GM18498 (cell line): ENCODE measurements at regions not wholly inside any gene's neighbourhood (a gene's known extent, or its start where the extent isn't known, plus 50 kb on each side); places are given as distances from the start of the nearest gene placed in this dataset.
"Not testable (repeated sequence)": the region's sequence is repeated elsewhere in the genome, so short reads cannot be mapped to it uniquely, and the experiment has no call there.

Experiments
- ATAC-seq: cut with Tn5 transposase; IDR thresholded peaks from one replicate; pipeline ENCODE4 v1.9.1; 2021; ENCODE audit warnings: mild to moderate bottlenecking, moderate library complexity; ENCODE audit not compliant: unreplicated experiment

DNA sequence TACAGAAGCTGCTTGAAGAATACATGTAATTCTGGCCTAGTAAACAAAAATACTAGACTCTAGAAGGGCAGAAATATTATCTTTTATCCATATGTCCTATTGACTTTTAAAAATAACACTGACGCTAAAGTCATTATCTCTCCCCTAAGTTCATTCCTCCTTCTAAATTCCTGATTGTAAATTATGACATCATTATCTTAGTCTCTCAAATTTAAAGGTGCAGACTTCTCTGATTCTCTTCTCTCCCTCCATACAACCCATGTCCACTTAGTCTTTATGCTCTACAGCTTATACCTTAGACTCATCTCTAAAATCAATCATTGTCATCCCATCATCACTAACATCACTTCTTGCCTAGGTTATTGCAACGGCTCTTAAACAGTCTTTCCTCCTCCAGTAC is 327.9 kb upstream of the GRIA3 start:
- no peak for ATAC-seq

DNA sequence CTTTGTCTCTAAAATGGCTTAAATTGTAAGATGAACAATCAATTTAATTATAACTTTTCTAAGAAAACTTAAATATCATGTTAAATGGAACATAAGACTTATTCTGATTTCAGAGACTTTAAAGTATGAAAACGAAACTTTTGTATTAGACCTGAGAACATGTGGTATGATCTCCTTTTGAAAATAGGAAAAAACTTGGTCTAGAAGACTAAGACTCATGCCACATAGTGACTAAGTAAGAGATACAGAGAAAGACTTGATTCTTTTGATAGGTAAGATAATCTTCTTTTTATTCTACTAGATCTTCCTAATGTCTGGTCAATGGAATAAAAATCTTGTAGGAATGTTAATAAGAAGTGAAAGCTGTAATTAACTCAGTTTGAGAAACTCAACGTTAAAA is 326.3 kb upstream of the GRIA3 start:
- no peak for ATAC-seq

DNA sequence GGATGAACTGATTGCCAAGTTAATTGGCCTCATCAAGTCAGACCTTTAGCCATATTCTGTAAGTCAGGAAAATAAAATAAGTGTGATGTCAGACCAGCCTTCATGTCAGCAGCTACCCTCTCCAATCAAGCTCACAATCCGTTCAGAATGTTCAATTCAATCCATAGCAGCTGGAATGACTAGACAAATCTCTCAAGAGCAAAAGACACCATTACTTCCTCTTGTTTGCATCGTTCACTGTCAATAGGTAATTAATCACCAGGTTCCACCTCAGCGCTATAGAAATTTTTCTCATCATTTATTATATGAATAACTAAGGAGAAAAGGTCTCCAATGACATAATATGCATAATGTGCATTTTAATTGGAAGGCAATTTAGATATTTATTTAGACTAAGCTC is 321.0 kb upstream of the GRIA3 start:
- no peak for ATAC-seq

DNA sequence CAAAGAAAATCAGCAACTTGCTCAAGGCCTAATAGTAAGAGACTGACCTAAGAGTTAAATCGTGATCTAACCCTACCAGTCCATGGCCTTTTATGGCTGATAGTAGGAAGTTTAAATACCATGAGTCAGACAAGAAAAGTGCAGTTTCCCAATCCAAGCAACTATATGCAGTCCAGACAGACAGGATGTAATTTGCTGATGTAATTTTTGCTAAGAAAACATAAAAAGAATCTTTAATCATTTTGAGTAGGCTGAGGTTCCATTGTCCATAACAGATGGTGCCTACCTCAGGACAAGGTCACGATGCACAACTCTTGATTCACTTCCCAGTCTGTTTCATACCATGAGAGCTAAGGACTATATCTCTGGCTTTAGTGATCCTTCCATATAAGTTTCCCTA is 317.5 kb upstream of the GRIA3 start:
- no peak for ATAC-seq

DNA sequence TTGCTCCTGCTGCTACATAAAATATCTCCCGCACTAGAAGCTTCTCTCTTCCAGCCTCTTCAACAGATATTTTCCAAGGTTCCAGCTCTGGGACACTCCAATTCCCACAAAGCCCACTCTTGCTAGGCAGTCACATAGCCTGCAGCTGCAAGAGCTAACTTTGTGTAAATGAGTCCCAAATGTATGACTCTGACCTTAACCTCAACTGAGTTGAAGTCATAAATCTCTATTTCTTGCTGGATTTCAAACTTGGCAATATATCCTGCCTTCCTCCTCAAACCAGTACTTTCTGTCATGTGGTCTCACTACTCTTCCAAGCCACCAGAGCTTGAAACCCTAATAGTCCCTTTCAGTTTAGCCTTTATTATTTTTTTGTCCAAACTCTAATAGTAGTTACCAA is 315.4 kb upstream of the GRIA3 start:
- no peak for ATAC-seq

DNA sequence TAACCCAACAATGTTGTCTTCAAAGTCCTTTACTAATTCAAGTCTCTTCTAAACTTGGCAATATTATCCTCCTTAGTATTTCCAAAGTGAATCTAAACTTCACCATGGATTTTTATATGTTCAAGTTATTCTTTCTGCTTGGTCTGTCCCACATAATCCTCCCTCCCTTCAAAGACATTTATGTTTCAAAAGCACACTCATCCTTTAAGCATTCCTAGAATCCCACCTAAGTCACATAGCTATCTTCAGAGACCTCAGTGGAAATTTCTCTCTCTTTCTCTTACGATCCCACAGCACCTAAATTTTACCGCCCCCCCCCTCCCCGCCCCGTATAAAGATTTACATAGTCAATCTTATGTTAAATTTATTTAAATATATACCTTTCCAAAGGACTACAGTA is 314.9 kb upstream of the GRIA3 start:
- no peak for ATAC-seq

DNA sequence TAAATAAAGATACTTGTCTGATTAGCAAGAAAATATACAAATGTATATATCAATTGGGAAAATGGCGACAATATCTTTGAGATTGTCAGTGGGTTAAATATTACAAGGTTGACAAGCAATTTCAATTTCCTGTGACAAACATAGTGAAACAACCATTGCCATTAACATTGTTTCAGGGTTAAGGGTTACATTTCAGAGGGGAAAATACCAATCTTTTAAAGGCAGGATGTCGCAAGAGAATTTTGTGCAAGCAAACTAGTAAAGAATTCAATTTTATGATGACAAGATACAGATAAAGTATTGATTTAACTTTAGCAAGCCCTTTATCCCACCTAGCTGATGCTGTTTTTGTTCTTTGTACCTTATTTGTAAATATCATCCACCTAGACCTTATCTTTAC is 305.8 kb upstream of the GRIA3 start:
- no peak for ATAC-seq

DNA sequence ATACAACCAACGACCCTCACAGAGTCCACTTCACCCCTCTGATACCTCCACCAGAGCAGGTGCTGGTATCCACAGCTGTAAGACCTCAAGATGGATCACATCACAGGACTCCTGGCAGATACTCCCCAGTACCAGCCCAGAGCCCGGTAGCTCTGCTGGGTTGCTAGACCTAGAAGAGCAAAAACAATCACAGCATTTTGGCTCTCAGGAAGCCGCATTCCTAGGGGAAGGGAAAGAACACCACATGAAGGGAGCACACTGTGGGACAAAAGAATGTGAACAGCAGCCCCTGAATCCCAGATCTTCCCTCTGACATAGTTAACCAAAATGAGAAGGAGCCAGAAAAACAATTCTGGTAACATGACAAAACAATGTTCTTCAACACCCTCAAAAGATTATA is 303.1 kb upstream of the GRIA3 start:
- no peak for ATAC-seq

DNA sequence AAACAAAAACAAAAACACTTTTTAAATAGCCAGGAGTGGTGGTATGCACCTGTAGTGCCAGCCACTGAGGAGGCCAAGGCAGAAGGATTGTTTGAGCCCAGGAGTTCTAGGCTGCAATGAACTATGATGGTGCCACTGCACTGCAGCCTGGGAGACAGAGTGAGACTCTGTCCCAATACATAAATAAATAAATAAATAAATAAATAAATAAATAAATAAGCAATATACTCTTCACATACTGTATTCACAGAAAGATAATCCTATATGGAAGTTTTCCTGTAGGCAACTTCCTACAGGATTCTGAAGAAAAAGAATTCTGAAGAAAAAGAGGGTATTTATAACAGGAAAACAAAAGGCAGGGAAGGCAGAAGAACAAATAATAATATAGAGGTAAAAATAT is 293.3 kb upstream of the GRIA3 start:
- no peak for ATAC-seq

DNA sequence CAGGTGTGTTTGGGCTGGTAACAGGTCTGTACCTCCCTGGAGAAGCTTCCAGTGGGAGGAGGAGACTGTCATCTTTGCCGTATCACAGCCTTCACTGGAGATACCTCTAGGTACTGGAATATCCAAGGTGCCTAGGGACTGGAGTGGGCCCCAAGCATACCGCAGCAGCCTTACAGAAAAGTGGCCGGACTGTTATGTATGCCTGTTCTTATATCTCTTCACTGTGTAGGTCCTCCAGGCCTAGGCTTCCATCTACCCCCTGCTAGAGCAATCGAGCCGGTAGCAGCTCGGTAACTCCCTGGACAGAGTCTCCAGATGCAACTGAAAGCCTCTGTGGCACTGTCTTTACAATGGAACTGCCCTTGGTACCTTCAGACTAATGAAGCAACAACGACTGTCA is 277.4 kb upstream of the GRIA3 start:
- ATAC-seq: no peak

DNA sequence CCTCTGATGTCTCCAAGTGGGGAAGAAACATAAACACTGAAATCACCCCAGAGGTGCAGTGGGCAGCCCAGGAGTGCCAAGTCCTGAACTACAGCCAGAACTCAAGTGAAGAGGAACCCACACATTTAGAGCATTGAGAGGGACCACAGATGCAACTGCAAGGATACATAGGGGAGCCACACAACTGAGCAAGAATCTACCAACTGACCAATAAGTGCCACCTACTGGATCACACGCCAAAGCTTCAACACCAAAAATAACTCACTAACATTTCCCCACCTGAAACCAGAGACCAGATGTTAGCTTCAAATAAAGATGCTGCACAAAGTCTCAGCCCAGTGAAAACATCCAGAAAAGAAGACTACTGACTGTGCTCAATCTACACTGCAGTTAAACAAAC is 276.7 kb upstream of the GRIA3 start:
- no peak for ATAC-seq

DNA sequence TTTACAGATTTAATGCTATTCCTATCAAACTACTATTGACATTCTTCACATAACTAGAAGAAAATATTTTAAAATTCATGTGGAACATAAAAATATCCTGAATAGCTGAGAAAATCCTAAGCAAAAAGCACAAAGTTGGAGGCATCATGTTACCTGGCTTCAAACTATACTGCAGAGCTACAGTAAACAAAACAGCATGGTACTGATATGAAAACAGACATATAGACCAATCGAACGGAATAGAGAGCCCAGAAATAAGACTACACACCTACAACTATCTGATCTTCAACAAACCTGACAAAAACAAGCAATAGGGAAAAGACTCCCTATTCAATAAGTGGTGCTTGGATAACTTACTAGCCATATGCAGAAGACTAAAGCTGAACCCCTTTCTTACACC is 273.4 kb upstream of the GRIA3 start:
- ATAC-seq: no peak

DNA sequence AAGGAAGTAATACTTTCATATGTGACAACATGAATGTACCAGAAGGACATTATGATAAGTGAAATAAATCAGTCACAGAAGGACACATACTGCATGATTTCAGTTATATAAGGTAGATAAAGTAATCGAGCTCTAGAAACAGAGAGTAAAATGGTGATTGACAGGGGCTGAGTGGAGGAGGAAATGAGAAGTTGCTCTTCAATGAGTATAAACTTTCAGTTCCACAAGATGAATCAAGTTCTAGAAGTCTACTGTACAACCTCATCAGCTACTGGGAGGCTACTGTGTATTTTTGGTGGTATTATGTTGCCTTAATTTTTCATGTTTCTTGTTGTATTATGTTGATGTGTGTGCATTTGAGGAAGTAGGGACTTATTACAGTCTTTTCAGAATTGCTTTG is 270.9 kb upstream of the GRIA3 start:
- no peak for ATAC-seq

DNA sequence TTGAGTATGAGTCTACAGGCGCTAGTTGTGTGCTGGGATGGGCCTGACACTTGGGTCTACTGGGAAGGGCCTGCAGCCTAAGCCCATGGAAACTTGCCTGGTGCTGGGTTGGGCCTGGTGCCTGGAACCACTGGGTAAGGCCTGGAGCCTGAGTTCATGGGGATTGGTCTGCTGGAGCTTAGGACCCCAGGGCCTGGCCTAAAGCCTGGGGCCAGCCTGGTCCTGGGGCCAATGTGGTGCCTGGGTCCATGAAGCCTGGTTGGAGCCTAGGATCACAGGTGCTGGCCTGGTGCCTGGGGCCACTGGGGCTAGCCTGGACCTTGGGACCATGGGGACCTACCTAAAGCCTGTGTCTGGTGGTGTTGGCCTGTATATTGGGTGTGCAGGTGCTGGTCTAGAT is 270.3 kb upstream of the GRIA3 start:
- no peak for ATAC-seq

DNA sequence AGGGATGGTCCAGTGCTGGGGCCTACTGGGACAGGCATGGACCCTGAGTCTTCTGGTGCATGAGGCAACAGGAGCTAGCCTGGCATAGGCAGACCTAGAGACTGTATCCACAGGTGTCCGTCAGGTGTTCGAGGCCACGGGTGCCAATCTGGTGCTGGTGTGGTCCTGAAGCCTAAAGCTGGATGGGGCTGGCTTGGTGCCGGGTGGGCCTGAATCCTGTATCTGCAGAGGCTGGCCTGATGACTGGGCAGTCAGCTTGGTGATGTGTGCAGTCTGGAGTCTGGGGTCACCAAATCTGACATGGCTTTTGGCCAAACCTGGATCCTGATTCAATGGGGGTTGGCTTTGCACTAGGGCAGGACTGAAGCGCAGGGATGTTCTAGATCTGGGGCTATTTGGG is 269.8 kb upstream of the GRIA3 start:
- no peak for ATAC-seq

DNA sequence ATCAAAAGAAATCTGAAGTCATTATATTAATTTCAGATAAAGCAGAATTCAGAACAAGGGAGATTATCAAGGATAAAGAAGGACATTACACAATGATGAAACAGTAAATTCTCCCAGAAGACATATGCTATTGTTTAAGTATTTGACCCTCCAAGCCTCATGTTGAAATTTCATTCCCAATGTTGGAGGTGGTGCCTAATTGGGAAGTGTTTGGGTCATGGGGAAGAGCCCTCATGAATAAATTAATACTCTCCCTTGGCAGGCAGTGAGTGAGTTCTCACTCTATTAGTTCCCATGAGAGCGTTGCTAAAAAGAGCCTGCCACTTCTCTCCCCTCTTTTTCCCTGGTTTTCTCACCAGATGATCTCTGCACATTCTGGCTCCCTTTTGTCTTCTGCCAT is 249.9 kb upstream of the GRIA3 start:
- ATAC-seq: no peak

DNA sequence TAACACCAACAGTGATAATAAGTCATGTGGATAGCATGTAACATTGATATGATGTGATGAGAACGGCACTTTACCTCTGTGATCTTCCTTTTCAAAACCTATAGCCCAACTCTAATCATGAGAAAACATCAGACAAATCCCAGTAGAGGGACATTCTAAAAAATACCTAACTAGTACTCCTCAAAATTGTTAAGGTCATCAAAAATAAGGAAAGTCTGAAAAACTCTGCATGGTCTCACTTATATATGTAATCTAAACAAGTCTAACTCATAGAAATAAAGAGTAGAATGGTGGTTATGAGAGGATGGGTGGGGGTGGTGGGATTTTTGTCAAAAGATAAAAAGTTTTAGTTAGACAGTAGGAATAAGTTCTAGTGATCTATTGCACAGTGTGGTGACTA is 243.9 kb upstream of the GRIA3 start:
- no peak for ATAC-seq

DNA sequence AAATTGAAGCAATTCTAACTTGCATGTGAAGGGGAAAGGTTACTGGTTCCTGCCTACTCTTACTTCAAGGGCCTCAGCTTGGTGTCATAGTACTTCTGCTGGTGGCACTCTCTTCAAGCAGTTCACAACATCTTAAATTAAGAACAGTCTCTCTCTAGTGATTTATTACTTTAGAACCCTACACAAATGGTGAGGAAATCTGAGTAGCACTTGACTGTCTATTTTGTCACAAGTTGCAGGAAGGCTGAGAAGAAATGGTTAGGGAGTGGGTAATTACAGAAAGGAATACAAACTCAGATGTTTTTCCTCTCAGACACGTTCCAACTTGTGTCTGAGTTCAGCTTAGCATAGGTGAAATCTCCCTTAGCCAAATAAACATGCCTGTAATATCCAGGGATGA is 242.3 kb upstream of the GRIA3 start:
- no peak for ATAC-seq

DNA sequence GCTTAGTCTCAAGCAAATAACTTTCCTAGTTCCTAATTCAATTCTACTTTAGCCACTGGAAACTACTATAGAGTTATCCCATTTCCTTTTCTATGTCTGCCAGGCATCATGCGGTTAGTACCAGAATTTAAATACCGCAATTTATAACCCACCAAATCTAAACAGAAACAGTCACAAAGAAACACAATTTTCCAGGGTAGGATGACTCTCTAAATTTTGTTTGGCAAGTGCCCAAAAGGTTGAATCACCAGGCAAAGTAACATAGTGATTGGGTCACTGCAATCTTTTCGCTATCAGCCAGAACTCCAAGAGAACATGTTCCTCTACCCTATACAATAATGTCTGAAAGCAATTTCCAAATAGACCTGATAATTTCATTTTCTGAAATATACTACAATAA is 240.2 kb upstream of the GRIA3 start:
- no peak for ATAC-seq

DNA sequence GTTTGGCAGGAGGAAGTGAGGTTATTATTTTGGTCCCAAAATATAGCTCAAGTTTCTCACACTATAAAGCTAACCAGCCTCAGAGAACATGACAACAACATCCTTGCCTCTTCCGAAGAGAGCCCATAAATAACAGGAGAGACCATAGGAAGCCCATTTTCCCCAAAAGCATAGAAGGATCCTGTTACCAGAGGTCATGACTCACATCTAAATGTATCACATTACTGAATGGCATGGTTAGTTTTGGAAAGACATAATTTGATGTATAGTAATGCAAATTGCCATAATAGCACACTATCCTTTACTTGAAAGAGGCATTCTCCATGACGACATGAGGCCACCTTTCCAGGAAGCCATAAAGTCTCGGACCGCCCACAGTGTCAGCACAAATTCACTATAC is 238.8 kb upstream of the GRIA3 start:
- ATAC-seq: no peak

DNA sequence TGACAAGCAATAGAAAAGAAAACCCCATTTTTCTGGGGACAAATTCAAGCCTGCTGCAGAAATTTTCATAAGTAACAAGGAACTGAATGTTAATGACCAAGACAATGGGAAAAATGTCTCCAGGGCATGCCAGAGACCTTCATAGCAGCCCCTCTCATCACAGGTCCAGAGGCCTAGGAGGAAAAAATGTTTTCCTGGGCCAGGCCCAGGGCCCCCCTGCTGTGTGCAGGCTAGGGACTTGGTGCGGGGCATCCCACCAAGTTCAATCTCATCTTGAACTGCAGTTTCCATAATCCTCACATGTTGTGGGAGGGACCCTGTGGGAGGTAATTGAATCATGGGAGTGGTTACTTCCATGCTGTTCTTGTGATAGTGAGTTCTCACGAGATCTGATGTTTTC is 211.5 kb upstream of the GRIA3 start:
- no peak for ATAC-seq

DNA sequence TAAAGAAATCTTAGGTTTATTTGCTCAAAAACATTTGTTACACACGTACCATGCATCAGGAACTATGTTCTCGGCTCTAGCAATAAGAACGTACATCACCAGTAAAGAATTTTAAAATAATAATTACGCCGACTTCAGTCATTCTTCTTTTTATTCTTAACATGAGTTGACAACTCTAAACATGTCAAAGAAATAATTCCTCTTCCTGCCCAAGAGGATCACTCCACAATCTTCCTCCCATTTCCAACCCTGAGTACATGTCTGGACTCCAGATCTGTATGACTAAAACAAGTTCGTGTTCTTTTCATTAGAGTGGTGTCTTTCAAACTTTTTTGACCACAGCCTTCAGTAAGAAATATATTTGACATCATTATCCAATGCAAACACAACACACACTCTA is 201.6 kb upstream of the GRIA3 start:
- no peak for ATAC-seq

DNA sequence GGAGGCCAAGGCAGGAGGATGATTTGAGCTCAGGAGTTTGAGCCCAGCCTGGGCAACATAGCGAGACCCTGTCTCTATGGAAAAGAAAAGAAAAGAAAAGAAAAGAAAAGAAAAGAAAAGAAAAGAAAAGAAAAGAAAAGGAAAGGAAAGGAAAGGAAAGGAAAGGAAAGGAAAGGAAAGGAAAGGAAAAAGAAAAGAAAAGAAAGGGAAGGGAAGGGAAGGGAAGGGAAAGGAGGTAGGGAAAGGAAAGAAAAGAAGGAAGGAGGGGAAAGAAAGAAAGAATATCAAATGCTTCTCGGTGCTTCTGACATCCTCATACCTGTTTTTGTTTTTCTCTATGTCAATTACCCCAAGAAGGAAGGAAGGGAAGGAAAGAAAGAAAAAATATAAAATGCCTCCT is 181.2 kb upstream of the GRIA3 start:
- not testable (repeated sequence) for ATAC-seq

DNA sequence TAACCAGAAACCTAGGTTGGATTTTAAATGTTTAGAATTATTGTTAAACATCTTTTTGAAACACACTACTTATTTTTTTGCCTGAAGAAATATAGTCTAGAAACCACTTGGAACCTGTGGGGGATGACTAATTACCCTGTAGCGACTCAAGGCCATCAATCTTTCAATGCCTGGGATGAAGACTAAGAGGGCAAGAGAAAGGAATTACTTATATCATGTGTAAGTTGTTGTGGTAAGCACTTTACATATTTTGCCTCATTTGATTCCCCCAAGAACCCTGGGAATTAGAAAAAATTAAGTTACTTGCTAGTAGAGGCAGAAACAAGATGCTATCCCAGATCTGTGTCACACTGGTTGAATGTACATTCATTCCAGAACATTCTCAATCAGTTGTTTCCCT is 170.9 kb upstream of the GRIA3 start:
- ATAC-seq: no peak
